Skeletal muscle tissue (tissue), 3 donors: ENCODE measurements at regions not wholly inside any gene's neighbourhood (a gene's known extent, or its start where the extent isn't known, plus 50 kb on each side); places are given as distances from the start of the nearest gene placed in this dataset.
"Not testable (repeated sequence)": the region's sequence is repeated elsewhere in the genome, so short reads cannot be mapped to it uniquely, and the experiment has no call there.

Source experiments
- H3K27ac ChIP-seq: one replicate; pipeline ENCODE4 v1.7.0; 2013; ENCODE audit warnings: mild to moderate bottlenecking, low read depth, low read length, inconsistent platforms
- H3K27me3 ChIP-seq, 3 donors: one replicate each; pipeline ENCODE4 v1.7.0; 2013; ENCODE audit warnings: low read length in 3 of 3; ENCODE audit not compliant: control insufficient read depth in 3 of 3, insufficient read depth in 3 of 3
- H3K36me3 ChIP-seq, 3 donors: one replicate each; pipeline ENCODE4 v1.7.0; 2013; ENCODE audit warnings: low read length in 3 of 3; ENCODE audit not compliant: control insufficient read depth in 3 of 3, insufficient read depth in 3 of 3
- H3K4me1 ChIP-seq, 3 donors: one replicate each; pipeline ENCODE4 v1.7.0; 2013; ENCODE audit warnings: low read length in 3 of 3, mild to moderate bottlenecking in 3 of 3; ENCODE audit not compliant: control insufficient read depth in 3 of 3, insufficient read depth in 3 of 3
- H3K4me3 ChIP-seq, 3 donors: one replicate each; pipeline ENCODE4 v1.7.0; 2013; ENCODE audit warnings: low read length in 3 of 3
- H3K9ac ChIP-seq, 3 donors: one replicate each; pipeline ENCODE4 v1.7.0; 2013; ENCODE audit warnings: low read length in 3 of 3, mild to moderate bottlenecking in 3 of 3, moderate library complexity in 2 of 3, low read depth in 1 of 3
- H3K9me3 ChIP-seq, 3 donors: one replicate each; pipeline ENCODE4 v1.7.0; 2013; ENCODE audit warnings: low read length in 3 of 3; ENCODE audit not compliant: control insufficient read depth in 3 of 3
- donor health status: Osteomylitis.

DNA sequence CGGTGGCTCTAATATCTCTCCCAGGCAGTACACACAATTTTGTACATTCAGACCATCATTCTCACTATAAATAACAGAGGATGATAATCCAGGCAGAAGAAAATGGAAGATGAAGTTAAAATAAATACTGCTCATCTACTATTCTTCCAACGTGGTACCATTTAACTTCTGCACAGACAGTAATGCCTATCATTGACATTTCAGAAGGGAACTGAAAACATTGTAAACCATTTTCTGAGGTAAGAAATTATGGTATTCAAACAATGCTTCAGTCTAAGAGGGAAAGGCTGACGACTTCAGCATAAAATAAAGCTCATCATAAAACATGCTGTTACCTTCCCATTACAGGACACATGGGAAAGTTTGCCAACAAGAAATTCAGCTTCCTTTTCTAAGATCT is 814.4 kb downstream of the NR4A2 start:
- H3K9me3 ChIP-seq: peaks cover 0 to 4% (median 0%) of the 10 kb centered on the region in 3 donors
- H3K9ac ChIP-seq: no peak overlapping the region
- no peaks in the 10 kb centered on the region for H3K27me3 ChIP-seq
- H3K4me1 ChIP-seq: no peaks in the 10 kb centered on the region
- H3K4me3 ChIP-seq: no peak overlapping the region
- H3K27ac ChIP-seq: no peak overlapping the region
- H3K36me3 ChIP-seq: no peaks in the 10 kb centered on the region

DNA sequence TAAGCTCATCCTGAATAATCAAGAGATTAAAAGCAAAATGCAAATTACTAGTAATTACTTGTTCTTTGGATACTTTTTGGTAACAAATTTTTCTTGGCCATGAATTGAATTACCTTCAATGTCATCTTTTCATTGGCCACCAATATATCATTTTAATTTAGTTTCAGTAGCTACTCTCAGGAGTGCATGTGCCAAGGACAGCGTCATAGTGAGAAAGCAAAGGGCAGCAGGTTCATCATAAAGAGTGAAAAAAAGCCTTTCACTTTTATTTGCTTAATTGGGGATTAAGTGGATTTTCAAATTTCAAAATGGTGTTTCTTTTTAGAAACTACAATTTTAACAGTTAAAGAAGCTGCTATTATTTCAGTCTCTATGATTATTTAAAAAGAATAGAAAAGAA is 815.2 kb downstream of the NR4A2 start:
- Histone ChIP-seq H3K9ac (no peak overlapping the region), H3K27ac (no peak overlapping the region), H3K4me1 (no peaks in the 10 kb centered on the region), H3K36me3 (no peaks in the 10 kb centered on the region), H3K4me3 (no peak overlapping the region), H3K9me3 (no peaks in the 10 kb centered on the region), H3K27me3 (no peaks in the 10 kb centered on the region)

DNA sequence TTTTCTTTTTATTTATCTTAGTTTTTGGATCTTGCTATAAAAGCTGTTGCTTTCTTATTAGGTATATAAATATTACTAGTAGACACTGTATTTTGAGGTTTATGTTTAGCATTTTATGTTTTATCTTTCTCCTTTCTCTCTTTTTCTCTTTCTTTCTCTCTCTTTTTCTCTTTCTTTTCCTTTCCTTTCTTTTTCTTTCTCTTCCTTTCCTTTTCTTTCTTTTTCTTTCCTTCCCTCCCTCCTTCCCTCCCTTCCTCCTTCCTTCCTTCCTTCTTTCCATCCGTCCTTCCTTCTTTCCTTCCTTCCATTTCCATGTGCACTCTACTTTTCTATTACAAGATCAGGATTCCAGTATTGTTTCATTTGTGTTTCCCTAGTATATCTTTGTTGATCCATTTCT is 814.8 kb downstream of the KCNJ3 start:
- H3K9ac ChIP-seq: no peak overlapping the region
- H3K36me3 ChIP-seq: no peaks in the 10 kb centered on the region
- H3K27ac ChIP-seq: no peak overlapping the region
- no peaks in the 10 kb centered on the region for H3K27me3 ChIP-seq
- H3K4me3 ChIP-seq: no peak overlapping the region
- H3K4me1 ChIP-seq: no peaks in the 10 kb centered on the region
- no peaks in the 10 kb centered on the region for H3K9me3 ChIP-seq

DNA sequence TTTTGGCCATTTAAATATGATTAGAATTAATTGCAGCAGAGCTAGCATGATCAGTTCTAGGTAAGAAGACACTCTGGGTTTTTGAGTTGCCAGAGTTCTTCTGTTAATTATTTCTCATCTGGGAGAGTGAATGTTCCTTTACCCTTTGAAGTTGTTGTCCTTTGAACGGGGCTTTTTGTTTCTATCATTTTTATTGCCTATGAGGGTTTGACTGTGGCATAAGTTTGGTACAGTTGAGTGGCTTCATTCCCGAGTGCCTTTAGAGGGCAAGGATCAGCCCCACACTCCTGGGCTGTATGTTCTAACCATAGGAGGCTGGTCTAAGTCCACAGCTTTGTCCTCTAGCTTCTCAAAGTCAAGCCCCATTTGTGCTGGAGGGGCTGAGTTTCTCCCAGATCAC is 804.3 kb downstream of the KCNJ3 start:
- Histone ChIP-seq H3K4me1 (no peaks in the 10 kb centered on the region), H3K9ac (no peak overlapping the region), H3K9me3 (no peaks in the 10 kb centered on the region), H3K4me3 (no peak overlapping the region), H3K27me3 (no peaks in the 10 kb centered on the region), H3K36me3 (no peaks in the 10 kb centered on the region), H3K27ac (no peak overlapping the region)

DNA sequence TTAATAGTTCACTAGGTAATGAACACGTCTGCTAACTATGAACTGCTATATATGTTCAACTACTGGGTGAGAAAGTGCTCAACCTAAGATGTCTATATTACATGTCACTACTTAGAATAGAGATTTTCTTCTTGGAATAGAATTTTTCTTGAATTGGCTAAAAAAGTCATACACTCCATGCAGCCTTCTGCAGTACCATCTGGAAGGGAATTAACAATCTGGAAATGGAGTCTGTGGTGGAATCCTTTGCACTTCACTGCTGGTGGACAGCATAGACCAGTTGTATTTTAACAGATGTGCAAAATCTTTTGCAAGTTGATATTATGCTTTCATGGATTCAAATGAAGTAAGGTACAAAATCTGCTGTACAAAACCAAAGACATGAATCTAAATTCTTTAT is 799.6 kb downstream of the KCNJ3 start:
- Histone ChIP-seq H3K9ac (no peak overlapping the region), H3K9me3 (no peaks in the 10 kb centered on the region), H3K27ac (no peak overlapping the region), H3K4me1 (no peaks in the 10 kb centered on the region), H3K4me3 (no peak overlapping the region), H3K36me3 (no peaks in the 10 kb centered on the region), H3K27me3 (no peaks in the 10 kb centered on the region)

DNA sequence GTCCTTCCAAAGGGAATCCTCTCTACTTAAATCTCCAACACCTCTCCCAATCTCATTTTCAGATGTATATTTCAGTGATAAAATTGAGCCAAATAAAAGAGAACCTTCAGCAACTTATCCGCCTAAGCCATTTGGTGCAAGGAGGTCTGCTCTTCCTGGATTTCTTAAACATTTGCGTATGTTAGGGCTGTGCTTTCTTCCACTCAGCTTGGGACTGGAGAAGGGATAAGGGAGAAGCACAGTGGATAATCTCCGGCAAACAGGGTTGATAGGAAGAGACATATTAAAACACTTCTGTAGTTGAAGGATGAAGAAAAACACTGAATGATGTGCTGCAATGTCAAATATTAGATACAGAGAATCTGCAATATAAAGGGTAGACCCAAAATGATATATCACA is 796.2 kb downstream of the KCNJ3 start:
- no peaks in the 10 kb centered on the region for H3K36me3 ChIP-seq
- no peaks in the 10 kb centered on the region for H3K4me1 ChIP-seq
- no peaks in the 10 kb centered on the region for H3K27me3 ChIP-seq
- no peak overlapping the region for H3K4me3 ChIP-seq
- no peak overlapping the region for H3K9ac ChIP-seq
- no peaks in the 10 kb centered on the region for H3K9me3 ChIP-seq
- no peak overlapping the region for H3K27ac ChIP-seq

DNA sequence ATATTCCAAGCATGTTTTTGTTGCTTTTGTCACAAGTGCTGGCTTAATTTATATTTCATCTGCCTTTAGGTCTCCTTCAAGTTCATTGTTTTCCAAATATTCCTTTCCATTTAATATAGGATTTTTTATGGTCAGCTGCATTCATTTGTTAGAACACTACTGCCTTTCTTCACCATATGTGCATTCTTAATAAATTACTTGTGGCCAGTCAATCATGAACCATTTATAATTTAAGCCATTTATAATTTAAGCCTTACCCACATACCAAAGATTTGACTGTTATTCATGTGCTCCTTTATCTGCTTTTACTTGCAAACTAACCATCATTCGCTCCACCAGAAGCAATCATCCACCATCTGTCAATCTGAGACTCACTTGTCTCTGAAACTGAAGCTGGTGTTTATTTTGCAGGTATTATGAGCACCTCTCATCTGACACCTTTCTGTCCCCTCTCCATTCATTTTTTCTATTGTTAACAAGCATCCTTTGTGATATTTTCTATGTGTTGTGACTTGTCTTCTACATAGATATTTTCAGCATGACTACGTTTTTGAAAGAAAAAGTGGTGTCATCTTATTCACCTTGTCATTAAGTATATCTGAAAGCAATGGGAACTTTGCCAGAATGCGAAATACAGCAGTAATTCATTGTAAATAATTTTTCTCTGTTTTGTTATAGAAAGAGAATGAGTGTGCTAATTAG is 786.8 kb downstream of the KCNJ3 start:
- Histone ChIP-seq H3K4me1 (no peaks in the 10 kb centered on the region), H3K36me3 (no peaks in the 10 kb centered on the region), H3K9me3 (no peaks in the 10 kb centered on the region), H3K27me3 (no peaks in the 10 kb centered on the region), H3K9ac (no peak overlapping the region), H3K4me3 (no peak overlapping the region), H3K27ac (no peak overlapping the region)

DNA sequence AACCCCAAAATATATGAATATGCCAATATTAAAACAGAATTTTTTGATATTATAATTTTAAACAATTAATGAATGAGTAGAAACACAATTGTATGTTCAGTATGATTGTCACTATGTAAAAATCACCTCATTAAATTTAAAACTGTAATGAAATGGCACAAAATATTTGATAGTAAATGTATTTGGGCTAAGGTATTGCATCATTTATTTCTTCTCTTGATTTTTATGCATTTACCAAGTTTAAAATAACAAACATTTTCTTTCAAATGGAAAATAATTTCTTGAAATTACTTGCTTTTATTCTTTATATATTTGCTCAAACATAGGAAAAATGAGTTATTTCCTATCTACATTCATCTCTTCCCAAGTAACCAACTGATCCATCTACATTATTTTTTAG is 782.6 kb downstream of the KCNJ3 start:
- Histone ChIP-seq H3K27ac (no peak overlapping the region), H3K9me3 (no peaks in the 10 kb centered on the region), H3K4me3 (no peak overlapping the region), H3K27me3 (no peaks in the 10 kb centered on the region), H3K4me1 (no peaks in the 10 kb centered on the region), H3K9ac (no peak overlapping the region), H3K36me3 (no peaks in the 10 kb centered on the region)

DNA sequence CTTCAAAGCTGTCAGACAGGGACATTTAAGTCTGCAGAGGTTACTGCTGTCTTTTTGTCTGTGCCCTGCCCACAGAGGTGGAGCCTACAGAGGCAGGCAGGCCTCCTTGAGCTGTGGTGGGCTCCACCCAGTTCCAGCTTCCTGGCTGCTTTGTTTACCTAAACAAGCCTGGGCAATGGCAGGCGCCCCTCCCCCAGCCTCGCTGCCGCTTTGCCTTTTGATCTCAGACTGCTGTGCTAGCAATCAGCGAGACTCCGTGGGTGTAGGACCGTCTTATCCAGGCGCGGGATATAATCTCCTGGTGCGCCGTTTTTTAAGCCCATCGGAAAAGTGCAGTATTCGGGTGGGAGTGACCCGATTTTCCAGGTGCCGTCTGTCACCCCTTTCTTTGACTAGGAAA is 773.5 kb downstream of the KCNJ3 start:
- H3K36me3 ChIP-seq, H3K9me3 ChIP-seq, H3K4me3 ChIP-seq, H3K27ac ChIP-seq, H3K9ac ChIP-seq, H3K27me3 ChIP-seq, H3K4me1 ChIP-seq: not testable (repeated sequence)

DNA sequence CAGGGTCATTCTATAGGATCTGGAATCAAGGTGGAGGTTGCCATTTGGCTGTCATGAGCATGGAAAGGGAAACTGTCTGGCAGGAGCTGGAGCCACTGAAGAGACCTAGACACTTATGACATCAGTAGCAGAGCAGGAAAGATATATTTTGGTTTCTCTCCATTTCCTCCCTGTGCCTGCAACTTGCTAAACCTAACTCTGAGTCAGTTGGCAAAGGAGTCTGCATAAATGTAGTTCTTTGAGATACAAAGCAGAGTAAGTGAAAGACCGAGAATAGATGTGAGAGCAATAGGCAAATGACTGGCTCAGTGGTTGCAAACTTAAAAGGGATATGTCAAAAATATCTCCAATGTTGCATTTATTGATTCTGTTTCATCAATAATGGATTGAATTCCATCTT is 757.7 kb downstream of the KCNJ3 start:
- Histone ChIP-seq H3K9me3 (no peaks in the 10 kb centered on the region), H3K9ac (no peak overlapping the region), H3K4me3 (no peak overlapping the region), H3K27ac (no peak overlapping the region), H3K36me3 (no peaks in the 10 kb centered on the region), H3K4me1 (no peaks in the 10 kb centered on the region), H3K27me3 (no peaks in the 10 kb centered on the region)
